ENCODE measurements at regions not wholly inside any gene's neighbourhood (a gene's known extent, or its start where the extent isn't known, plus 50 kb on each side); places are given as distances from the start of the nearest gene placed in this dataset.

DNA sequence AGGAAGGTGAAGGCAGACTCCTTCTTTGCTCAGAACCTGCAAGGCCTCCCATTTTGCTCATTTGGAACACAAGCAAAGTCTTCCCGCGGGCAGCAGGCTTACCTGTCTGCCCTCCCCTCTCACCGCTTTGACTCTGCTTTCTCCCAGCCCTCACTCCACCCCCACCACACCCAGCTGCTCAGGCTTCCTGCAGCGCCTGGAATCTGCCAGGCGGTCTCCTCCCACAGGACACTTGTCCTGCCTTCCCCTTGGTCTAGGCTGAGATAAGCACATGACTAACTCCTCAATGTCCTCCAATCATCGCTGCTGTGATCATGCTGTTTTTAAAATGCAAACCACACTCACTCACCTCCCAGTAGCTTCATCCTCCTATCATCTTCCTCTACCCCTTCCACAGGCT is 430.0 kb downstream of the ZNF516 start:
- Mint-ChIP-seq H3K36me3 (no peaks in the 10 kb centered on the region), H3K4me3 (no peak overlapping the region), H3K9me3 (peaks cover 0 to 13% (median 0%) of the 10 kb centered on the region in 7 donors), H3K27me3 (peaks cover 4% of the 10 kb centered on the region), H3K4me1 (no peaks in the 10 kb centered on the region), H3K27ac (no peak overlapping the region)
- Histone ChIP-seq H3K4me3 (ENCODE audit: low read depth, low read length) (no peak overlapping the region), H3K4me1 (ENCODE audit: control insufficient read depth, insufficient read depth, low read length, poor library complexity, severe bottlenecking) (no peaks in the 10 kb centered on the region), H3K27ac (ENCODE audit: insufficient read depth, low read length, poor library complexity, severe bottlenecking) (no peak overlapping the region), H3K36me3 (ENCODE audit: control insufficient read depth, insufficient read depth, low read length) (no peaks in the 10 kb centered on the region), H3K9me3 (ENCODE audit: control insufficient read depth in 2 of 2, low read length in 2 of 2) (no peaks in the 10 kb centered on the region), H3K27me3 (ENCODE audit: control insufficient read depth, insufficient read depth, low read length) (no peaks in the 10 kb centered on the region)
- DNase-seq (no peak), ATAC-seq (ENCODE audit: low read depth in 2 of 2) (no peak)

DNA sequence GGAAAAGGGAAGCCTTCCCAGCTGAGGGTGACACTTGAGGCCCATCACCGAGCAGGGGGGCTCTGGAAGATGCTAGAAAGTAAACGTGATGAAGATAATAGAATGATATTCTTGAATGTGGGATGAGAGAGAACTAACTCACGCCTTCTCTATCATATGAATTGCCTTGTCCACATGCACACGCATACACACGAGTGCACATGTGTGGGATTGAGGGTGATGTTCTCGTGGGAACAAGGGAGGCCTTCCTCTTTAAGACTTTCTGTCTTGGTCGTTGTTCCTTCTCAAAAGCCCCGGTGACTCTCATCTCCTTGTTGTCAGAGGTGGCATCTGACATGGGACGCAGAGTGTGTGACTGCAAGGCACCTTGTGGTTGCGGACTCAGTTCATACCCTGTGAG is 436.9 kb downstream of the ZNF516 start:
- no peak overlapping the region for H3K27ac ChIP-seq (ENCODE audit: insufficient read depth, low read length, poor library complexity, severe bottlenecking)
- ATAC-seq (ENCODE audit: low read depth in 2 of 2), result no peak
- no peaks in the 10 kb centered on the region for H3K4me1 ChIP-seq (ENCODE audit: control insufficient read depth, insufficient read depth, low read length, poor library complexity, severe bottlenecking)
- Mint-ChIP-seq H3K9me3 (peaks cover 0 to 11% (median 1%) of the 10 kb centered on the region in 7 donors), H3K4me3 (no peak overlapping the region), H3K27me3 (no peaks in the 10 kb centered on the region), H3K4me1 (no peaks in the 10 kb centered on the region), H3K27ac (no peak overlapping the region), H3K36me3 (no peaks in the 10 kb centered on the region)
- DNase-seq, result no peak
- H3K27me3 ChIP-seq (ENCODE audit: control insufficient read depth, insufficient read depth, low read length), result no peaks in the 10 kb centered on the region
- H3K4me3 ChIP-seq (ENCODE audit: low read depth, low read length), result no peak overlapping the region
- no peaks in the 10 kb centered on the region for H3K36me3 ChIP-seq (ENCODE audit: control insufficient read depth, insufficient read depth, low read length)
- no peaks in the 10 kb centered on the region for H3K9me3 ChIP-seq (ENCODE audit: control insufficient read depth in 2 of 2, low read length in 2 of 2)

GRCh38 chr18:76057386-76057785 is 437.7 kb downstream of the ZNF516 start:
- H3K9me3 Mint-ChIP-seq, result peaks cover 0 to 7% (median 1%) of the 10 kb centered on the region in 7 donors
- Histone ChIP-seq H3K9me3 (ENCODE audit: control insufficient read depth in 2 of 2, low read length in 2 of 2) (no peaks in the 10 kb centered on the region), H3K36me3 (ENCODE audit: control insufficient read depth, insufficient read depth, low read length) (no peaks in the 10 kb centered on the region), H3K27me3 (ENCODE audit: control insufficient read depth, insufficient read depth, low read length) (no peaks in the 10 kb centered on the region), H3K27ac (ENCODE audit: insufficient read depth, low read length, poor library complexity, severe bottlenecking) (no peak overlapping the region), H3K4me3 (ENCODE audit: low read depth, low read length) (no peak overlapping the region), H3K4me1 (ENCODE audit: control insufficient read depth, insufficient read depth, low read length, poor library complexity, severe bottlenecking) (no peaks in the 10 kb centered on the region)
- DNase-seq (no peak), ATAC-seq (ENCODE audit: low read depth in 2 of 2) (no peak)
- no peaks in the 10 kb centered on the region for H3K27me3 Mint-ChIP-seq
- H3K27ac Mint-ChIP-seq, result no peak overlapping the region
- H3K36me3 Mint-ChIP-seq, result no peaks in the 10 kb centered on the region
- H3K4me3 Mint-ChIP-seq, result no peak overlapping the region
- H3K4me1 Mint-ChIP-seq, result no peaks in the 10 kb centered on the region

GRCh38 chr18:76056471-76057110 is 438.5 kb downstream of the ZNF516 start:
- no peak overlapping the region for H3K4me3 Mint-ChIP-seq
- DNase-seq, result no peak
- Histone ChIP-seq H3K36me3 (ENCODE audit: control insufficient read depth, insufficient read depth, low read length) (no peaks in the 10 kb centered on the region), H3K9me3 (ENCODE audit: control insufficient read depth in 2 of 2, low read length in 2 of 2) (no peaks in the 10 kb centered on the region), H3K4me1 (ENCODE audit: control insufficient read depth, insufficient read depth, low read length, poor library complexity, severe bottlenecking) (no peaks in the 10 kb centered on the region), H3K27ac (ENCODE audit: insufficient read depth, low read length, poor library complexity, severe bottlenecking) (no peak overlapping the region), H3K4me3 (ENCODE audit: low read depth, low read length) (no peak overlapping the region), H3K27me3 (ENCODE audit: control insufficient read depth, insufficient read depth, low read length) (no peaks in the 10 kb centered on the region)
- H3K36me3 Mint-ChIP-seq, result no peaks in the 10 kb centered on the region
- H3K4me1 Mint-ChIP-seq, result no peaks in the 10 kb centered on the region
- no peaks in the 10 kb centered on the region for H3K27me3 Mint-ChIP-seq
- H3K9me3 Mint-ChIP-seq, result peaks cover 0 to 6% (median 1%) of the 10 kb centered on the region in 7 donors
- H3K27ac Mint-ChIP-seq, result no peak overlapping the region
- ATAC-seq (ENCODE audit: low read depth in 2 of 2), result no peak

DNA sequence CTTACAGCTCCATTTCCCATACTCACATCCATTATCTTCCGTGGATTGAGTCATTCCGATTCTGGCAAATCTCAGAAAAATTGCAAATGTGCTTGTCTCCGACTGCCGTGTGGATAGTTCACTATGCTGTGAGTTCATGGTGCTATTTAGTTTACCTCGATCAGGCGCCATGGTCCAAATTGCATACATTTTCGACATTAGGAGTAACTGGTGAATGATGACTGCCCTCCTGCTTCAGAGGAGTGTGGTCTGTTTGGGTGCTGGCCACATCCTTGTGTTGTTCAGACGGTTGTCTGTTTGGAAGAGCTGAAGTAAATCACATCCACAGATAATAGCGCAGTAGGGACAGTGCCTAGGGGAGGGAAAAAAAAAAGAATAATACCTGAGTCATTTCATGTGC is 439.5 kb downstream of the ZNF516 start:
- Histone ChIP-seq H3K4me3 (ENCODE audit: low read depth, low read length) (no peak overlapping the region), H3K4me1 (ENCODE audit: control insufficient read depth, insufficient read depth, low read length, poor library complexity, severe bottlenecking) (no peaks in the 10 kb centered on the region), H3K9me3 (ENCODE audit: control insufficient read depth in 2 of 2, low read length in 2 of 2) (no peaks in the 10 kb centered on the region), H3K27me3 (ENCODE audit: control insufficient read depth, insufficient read depth, low read length) (no peaks in the 10 kb centered on the region), H3K36me3 (ENCODE audit: control insufficient read depth, insufficient read depth, low read length) (no peaks in the 10 kb centered on the region), H3K27ac (ENCODE audit: insufficient read depth, low read length, poor library complexity, severe bottlenecking) (no peak overlapping the region)
- ATAC-seq (ENCODE audit: low read depth in 2 of 2) (no peak), DNase-seq (no peak)
- Mint-ChIP-seq H3K4me1 (no peaks in the 10 kb centered on the region), H3K27ac (no peak overlapping the region), H3K27me3 (no peaks in the 10 kb centered on the region), H3K36me3 (no peaks in the 10 kb centered on the region), H3K4me3 (no peak overlapping the region), H3K9me3 (peaks cover 0 to 4% (median 1%) of the 10 kb centered on the region in 7 donors)

DNA sequence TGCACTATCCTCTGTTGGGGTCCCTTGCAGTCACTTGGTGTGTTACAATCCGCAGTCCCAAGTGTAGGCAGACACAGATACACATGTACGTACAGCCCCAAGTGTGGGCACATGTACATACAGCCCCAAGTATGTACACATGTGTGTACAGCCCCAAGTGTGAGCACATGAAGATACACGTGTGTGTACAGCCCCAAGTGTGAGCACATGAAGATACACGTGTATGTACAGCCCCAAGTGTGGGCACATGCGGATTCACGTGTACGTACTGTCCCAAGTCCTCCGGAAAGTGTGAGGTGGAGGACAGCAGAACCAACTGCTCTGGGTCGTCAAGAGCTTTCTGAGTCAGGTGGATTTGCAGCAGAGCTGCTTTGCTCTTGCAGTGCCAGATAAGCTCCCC is 440.0 kb downstream of the ZNF516 start:
- Histone ChIP-seq H3K27ac (ENCODE audit: insufficient read depth, low read length, poor library complexity, severe bottlenecking) (no peak overlapping the region), H3K36me3 (ENCODE audit: control insufficient read depth, insufficient read depth, low read length) (no peaks in the 10 kb centered on the region), H3K9me3 (ENCODE audit: control insufficient read depth in 2 of 2, low read length in 2 of 2) (no peaks in the 10 kb centered on the region), H3K27me3 (ENCODE audit: control insufficient read depth, insufficient read depth, low read length) (no peaks in the 10 kb centered on the region), H3K4me3 (ENCODE audit: low read depth, low read length) (no peak overlapping the region), H3K4me1 (ENCODE audit: control insufficient read depth, insufficient read depth, low read length, poor library complexity, severe bottlenecking) (no peaks in the 10 kb centered on the region)
- no peaks in the 10 kb centered on the region for H3K27me3 Mint-ChIP-seq
- no peaks in the 10 kb centered on the region for H3K4me1 Mint-ChIP-seq
- peaks cover 0 to 4% (median 1%) of the 10 kb centered on the region in 7 donors for H3K9me3 Mint-ChIP-seq
- DNase-seq (no peak), ATAC-seq (ENCODE audit: low read depth in 2 of 2) (no peak)
- H3K4me3 Mint-ChIP-seq, result no peak overlapping the region
- H3K27ac Mint-ChIP-seq, result no peak overlapping the region
- H3K36me3 Mint-ChIP-seq, result no peaks in the 10 kb centered on the region

GRCh38 chr18:76054156-76054555 is 440.9 kb downstream of the ZNF516 start:
- Mint-ChIP-seq H3K27ac (no peak overlapping the region), H3K36me3 (no peaks in the 10 kb centered on the region), H3K4me1 (no peaks in the 10 kb centered on the region), H3K9me3 (peaks cover 0 to 4% (median 3%) of the 10 kb centered on the region in 7 donors), H3K27me3 (no peaks in the 10 kb centered on the region), H3K4me3 (no peak overlapping the region)
- no peak overlapping the region for H3K27ac ChIP-seq (ENCODE audit: insufficient read depth, low read length, poor library complexity, severe bottlenecking)
- no peaks in the 10 kb centered on the region for H3K4me1 ChIP-seq (ENCODE audit: control insufficient read depth, insufficient read depth, low read length, poor library complexity, severe bottlenecking)
- H3K9me3 ChIP-seq (ENCODE audit: control insufficient read depth in 2 of 2, low read length in 2 of 2), result no peaks in the 10 kb centered on the region
- DNase-seq (no peak), ATAC-seq (ENCODE audit: low read depth in 2 of 2) (no peak)
- no peaks in the 10 kb centered on the region for H3K36me3 ChIP-seq (ENCODE audit: control insufficient read depth, insufficient read depth, low read length)
- H3K4me3 ChIP-seq (ENCODE audit: low read depth, low read length), result no peak overlapping the region
- no peaks in the 10 kb centered on the region for H3K27me3 ChIP-seq (ENCODE audit: control insufficient read depth, insufficient read depth, low read length)

DNA sequence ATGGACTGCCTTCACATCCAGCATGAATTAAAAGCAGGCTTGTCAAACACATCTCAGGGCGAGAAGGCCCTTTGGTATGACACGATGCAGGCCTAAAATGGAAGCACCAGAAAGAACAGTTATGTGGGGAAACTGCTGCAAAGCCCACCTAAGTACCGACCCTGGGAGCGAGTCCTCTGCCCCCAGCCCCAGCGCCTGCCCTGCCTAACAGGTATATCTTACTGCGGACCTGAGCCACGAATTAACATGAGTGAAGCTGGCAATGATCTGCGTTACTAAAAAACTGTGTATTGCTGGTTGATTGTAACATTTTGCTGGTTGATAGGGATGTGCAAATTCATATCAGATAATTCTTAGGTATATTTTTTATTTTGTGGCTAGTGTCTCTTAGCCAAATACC is 441.5 kb downstream of the ZNF516 start:
- no peak overlapping the region for H3K27ac ChIP-seq (ENCODE audit: insufficient read depth, low read length, poor library complexity, severe bottlenecking)
- H3K4me1 ChIP-seq (ENCODE audit: control insufficient read depth, insufficient read depth, low read length, poor library complexity, severe bottlenecking), result no peaks in the 10 kb centered on the region
- no peak overlapping the region for H3K4me3 Mint-ChIP-seq
- H3K36me3 ChIP-seq (ENCODE audit: control insufficient read depth, insufficient read depth, low read length), result no peaks in the 10 kb centered on the region
- no peaks in the 10 kb centered on the region for H3K27me3 Mint-ChIP-seq
- no peak overlapping the region for H3K4me3 ChIP-seq (ENCODE audit: low read depth, low read length)
- ATAC-seq (ENCODE audit: low read depth in 2 of 2) (no peak), DNase-seq (no peak)
- H3K9me3 ChIP-seq (ENCODE audit: control insufficient read depth in 2 of 2, low read length in 2 of 2), result no peaks in the 10 kb centered on the region
- no peaks in the 10 kb centered on the region for H3K36me3 Mint-ChIP-seq
- H3K4me1 Mint-ChIP-seq, result no peaks in the 10 kb centered on the region
- H3K9me3 Mint-ChIP-seq, result peaks cover 0 to 4% (median 2%) of the 10 kb centered on the region in 7 donors
- no peak overlapping the region for H3K27ac Mint-ChIP-seq
- no peaks in the 10 kb centered on the region for H3K27me3 ChIP-seq (ENCODE audit: control insufficient read depth, insufficient read depth, low read length)
